ENCODE measurements at regions not wholly inside any gene's neighbourhood (a gene's known extent, or its start where the extent isn't known, plus 50 kb on each side); places are given as distances from the start of the nearest gene placed in this dataset.

GRCh38 chr14:95409477-95410272 lies 90.0 kb upstream of the CLMN start:
- no peak for DNase-seq

- no peak for DNase-seq
Observed at GRCh38 chr14:95408731-95409476, 89.2 kb upstream of the CLMN start.

- no peak for DNase-seq
Observed at GRCh38 chr14:95407354-95407753, 87.6 kb upstream of the CLMN start.

- DNase-seq = no peak
Observed at GRCh38 chr14:95406756-95407277, 87.1 kb upstream of the CLMN start.

GRCh38 chr14:95404583-95404982 lies 84.9 kb upstream of the CLMN start:
- DNase-seq = no peak

GRCh38 chr14:95402578-95402977 lies 82.9 kb upstream of the CLMN start:
- DNase-seq = no peak

- DNase-seq = no peak
Observed at GRCh38 chr14:95402176-95402575, 82.5 kb upstream of the CLMN start.

- no peak for DNase-seq
Observed at GRCh38 chr14:95398630-95399547, 79.2 kb upstream of the CLMN start.

- no peak for DNase-seq
Observed at GRCh38 chr14:95397325-95397724, 77.6 kb upstream of the CLMN start.

- no peak for DNase-seq
Observed at GRCh38 chr14:95396221-95396620, 76.5 kb upstream of the CLMN start.

- no peak for DNase-seq
Observed at GRCh38 chr14:95395098-95395737, 75.5 kb upstream of the CLMN start.

- no peak for DNase-seq
Observed at GRCh38 chr14:95394297-95395097, 74.8 kb upstream of the CLMN start.

- no peak for DNase-seq
Observed at GRCh38 chr14:95392841-95393240, 73.1 kb upstream of the CLMN start.

- no peak for DNase-seq
Observed at GRCh38 chr14:95391331-95391730, 71.6 kb upstream of the CLMN start.

- DNase-seq = no peak
Observed at GRCh38 chr14:95389471-95390011, 69.8 kb upstream of the CLMN start.

- DNase-seq = no peak
Observed at GRCh38 chr14:95388699-95389098, 69.0 kb upstream of the CLMN start.

GRCh38 chr14:95387826-95388445 lies 68.2 kb upstream of the CLMN start:
- DNase-seq = no peak

GRCh38 chr14:95386536-95387095 lies 66.9 kb upstream of the CLMN start:
- DNase-seq = no peak

GRCh38 chr14:95385701-95386100 lies 66.0 kb upstream of the CLMN start:
- no peak for DNase-seq

GRCh38 chr14:95382747-95383146 lies 63.0 kb upstream of the CLMN start:
- no peak for DNase-seq

- DNase-seq = no peak
Observed at GRCh38 chr14:95381726-95382125, 62.0 kb upstream of the CLMN start.

Data from NCI-H187 (cell line).